Endodermal cell (in vitro differentiated cells): ENCODE measurements at regions not wholly inside any gene's neighbourhood (a gene's known extent, or its start where the extent isn't known, plus 50 kb on each side); places are given as distances from the start of the nearest gene placed in this dataset.

ENCODE experiments used
- DNase-seq: peaks from one replicate; pipeline ENCODE4 v3.0.0-alpha.2; 2017
- H3K27ac ChIP-seq: 2 replicates; pipeline ENCODE4 v1.5.1; 2013; ENCODE audit warnings: mild to moderate bottlenecking, low read depth, low read length, moderate library complexity
- H3K27me3 ChIP-seq: 2 replicates; pipeline ENCODE4 v1.6.1; 2013; ENCODE audit warnings: mild to moderate bottlenecking, low read length, moderate library complexity; ENCODE audit not compliant: insufficient read depth, control insufficient read depth, poor library complexity, severe bottlenecking
- H3K36me3 ChIP-seq: 2 replicates; pipeline ENCODE4 v1.7.0; 2013; ENCODE audit warnings: mild to moderate bottlenecking, low read length, moderate library complexity; ENCODE audit not compliant: control insufficient read depth, insufficient read depth
- H3K4me1 ChIP-seq: one replicate; pipeline ENCODE4 v1.7.0; 2013; ENCODE audit warnings: low read length; ENCODE audit not compliant: control insufficient read depth, insufficient read depth
- H3K4me3 ChIP-seq: 2 replicates; pipeline ENCODE4 v1.5.1; 2013; ENCODE audit warnings: mild to moderate bottlenecking, low read length, moderate library complexity
- H3K9ac ChIP-seq: 2 replicates; pipeline ENCODE4 v1.6.1; 2013; ENCODE audit warnings: mild to moderate bottlenecking, low read length, moderate library complexity; ENCODE audit not compliant: poor library complexity, severe bottlenecking; ENCODE audit errors: extremely low read depth
- H3K9me3 ChIP-seq: 2 replicates; pipeline ENCODE4 v1.6.1; 2013; ENCODE audit warnings: mild to moderate bottlenecking, low read length, moderate library complexity; ENCODE audit not compliant: control insufficient read depth
- H3K27ac Mint-ChIP-seq: 2 replicates; pipeline ENCODE4 v1.8.0; 2020; ENCODE audit warnings: mixed read lengths
- H3K27me3 Mint-ChIP-seq: 2 replicates; pipeline ENCODE4 v1.8.0; 2021; ENCODE audit warnings: mild to moderate bottlenecking, mixed read lengths; ENCODE audit not compliant: insufficient read depth
- H3K36me3 Mint-ChIP-seq: 2 replicates; pipeline ENCODE4 v1.8.0; 2020; ENCODE audit warnings: low read depth, mixed read lengths
- H3K4me1 Mint-ChIP-seq: 2 replicates; pipeline ENCODE4 v1.8.0; 2020; ENCODE audit warnings: mixed read lengths
- H3K4me3 Mint-ChIP-seq: 2 replicates; pipeline ENCODE4 v1.8.0; 2020; ENCODE audit warnings: mild to moderate bottlenecking, moderate library complexity, mixed read lengths
- H3K9me3 Mint-ChIP-seq: 2 replicates; pipeline ENCODE4 v1.8.0; 2020; ENCODE audit warnings: mild to moderate bottlenecking, mixed read lengths
- whole genome bisulfite sequencing, 2 experiments: methylation state at CpG; one replicate each; pipeline versions ENCODE4 v1.1.5 to v1.1.7; 2013; ENCODE audit warnings: missing lambda C conversion rate in 2 of 2, mixed read lengths in 1 of 2; ENCODE audit not compliant: insufficient coverage in 1 of 2, insufficient read length in 1 of 2; 5-methylcytosine and 5-hydroxymethylcytosine counted together
- TF ChIP-seq, protein P1 (sequence below): fragments of 200-600 bp; sonication (generic); conservative IDR thresholded peaks from 2 replicates; pipeline ENCODE4 v1.5.0; 2021; ENCODE audit warnings: antibody characterized with exemption, mild to moderate bottlenecking

DNA sequence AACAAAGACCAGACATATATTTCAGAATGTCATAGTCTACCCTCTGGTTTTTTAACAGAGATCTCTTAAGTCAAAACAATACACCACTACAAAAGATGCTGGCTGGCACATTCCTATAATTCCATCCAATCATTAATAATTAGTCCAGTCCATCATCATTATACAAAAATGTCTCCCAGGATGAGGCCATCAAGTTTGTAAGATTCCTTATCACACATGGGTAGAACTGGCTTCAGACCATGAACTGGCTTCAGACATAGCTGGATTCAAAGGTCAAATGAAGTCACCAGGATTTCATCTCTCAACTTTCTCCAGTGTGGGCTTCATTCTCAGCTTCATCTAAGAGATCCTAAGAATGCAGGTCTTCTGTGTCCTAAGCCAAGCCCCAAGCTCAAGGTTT is 147.1 kb downstream of the ENC1 start:
- no peaks in the 10 kb centered on the region for H3K9me3 ChIP-seq
- peaks cover 6% of the 10 kb centered on the region for H3K4me1 Mint-ChIP-seq
- DNase-seq: no peak
- no peaks in the 10 kb centered on the region for H3K27me3 ChIP-seq
- no peak overlapping the region for H3K4me3 Mint-ChIP-seq
- H3K36me3 Mint-ChIP-seq: no peaks in the 10 kb centered on the region
- TF ChIP-seq, protein P1, sequence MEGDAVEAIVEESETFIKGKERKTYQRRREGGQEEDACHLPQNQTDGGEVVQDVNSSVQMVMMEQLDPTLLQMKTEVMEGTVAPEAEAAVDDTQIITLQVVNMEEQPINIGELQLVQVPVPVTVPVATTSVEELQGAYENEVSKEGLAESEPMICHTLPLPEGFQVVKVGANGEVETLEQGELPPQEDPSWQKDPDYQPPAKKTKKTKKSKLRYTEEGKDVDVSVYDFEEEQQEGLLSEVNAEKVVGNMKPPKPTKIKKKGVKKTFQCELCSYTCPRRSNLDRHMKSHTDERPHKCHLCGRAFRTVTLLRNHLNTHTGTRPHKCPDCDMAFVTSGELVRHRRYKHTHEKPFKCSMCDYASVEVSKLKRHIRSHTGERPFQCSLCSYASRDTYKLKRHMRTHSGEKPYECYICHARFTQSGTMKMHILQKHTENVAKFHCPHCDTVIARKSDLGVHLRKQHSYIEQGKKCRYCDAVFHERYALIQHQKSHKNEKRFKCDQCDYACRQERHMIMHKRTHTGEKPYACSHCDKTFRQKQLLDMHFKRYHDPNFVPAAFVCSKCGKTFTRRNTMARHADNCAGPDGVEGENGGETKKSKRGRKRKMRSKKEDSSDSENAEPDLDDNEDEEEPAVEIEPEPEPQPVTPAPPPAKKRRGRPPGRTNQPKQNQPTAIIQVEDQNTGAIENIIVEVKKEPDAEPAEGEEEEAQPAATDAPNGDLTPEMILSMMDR: no peak
- H3K4me3 ChIP-seq: no peak overlapping the region
- H3K27ac Mint-ChIP-seq: no peak overlapping the region
- H3K27ac ChIP-seq: no peak overlapping the region
- no peaks in the 10 kb centered on the region for H3K4me1 ChIP-seq
- no peaks in the 10 kb centered on the region for H3K36me3 ChIP-seq
- no peak overlapping the region for H3K9ac ChIP-seq
- peaks cover 5% of the 10 kb centered on the region for H3K27me3 Mint-ChIP-seq
- no peaks in the 10 kb centered on the region for H3K9me3 Mint-ChIP-seq

DNA sequence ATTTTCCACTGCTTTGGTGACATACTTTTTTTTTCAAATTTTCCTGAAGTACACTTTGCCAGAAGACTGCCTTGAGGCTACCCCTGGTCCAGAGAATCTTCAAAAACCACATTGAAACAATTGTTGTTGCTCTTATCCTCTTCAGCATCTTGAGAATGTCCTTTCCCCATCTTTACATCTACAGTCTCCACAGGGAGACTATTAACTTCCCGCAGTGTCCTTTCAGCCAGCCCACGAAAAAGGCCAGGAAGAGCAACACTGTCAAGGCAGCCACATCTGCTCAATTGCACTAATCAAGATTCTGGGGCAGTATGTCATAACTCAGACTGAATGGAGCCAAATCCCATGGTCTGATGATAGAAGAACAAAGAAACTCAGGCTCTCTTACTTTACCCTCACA is 148.3 kb downstream of the ENC1 start:
- no peak for DNase-seq
- Histone ChIP-seq H3K4me1 (no peaks in the 10 kb centered on the region), H3K9me3 (no peaks in the 10 kb centered on the region), H3K27me3 (no peaks in the 10 kb centered on the region), H3K4me3 (no peak overlapping the region), H3K36me3 (no peaks in the 10 kb centered on the region), H3K27ac (no peak overlapping the region), H3K9ac (no peak overlapping the region)
- TF ChIP-seq, protein P1: no peak
- Mint-ChIP-seq H3K4me3 (no peak overlapping the region), H3K36me3 (no peaks in the 10 kb centered on the region), H3K4me1 (peaks cover 6% of the 10 kb centered on the region), H3K27me3 (peaks cover 5% of the 10 kb centered on the region), H3K9me3 (no peaks in the 10 kb centered on the region), H3K27ac (no peak overlapping the region)
- WGBS, 2 experiments: 38 to 42% methylated on average over 2 of the region's 2 CpGs

GRCh38 chr5:74491586-74491985 is 148.9 kb downstream of the ENC1 start:
- H3K4me3 ChIP-seq: no peak overlapping the region
- Mint-ChIP-seq H3K9me3 (no peaks in the 10 kb centered on the region), H3K4me3 (no peak overlapping the region), H3K36me3 (no peaks in the 10 kb centered on the region), H3K27me3 (peaks cover 5% of the 10 kb centered on the region), H3K27ac (no peak overlapping the region), H3K4me1 (peaks cover 5% of the 10 kb centered on the region)
- TF ChIP-seq, protein P1: no peak
- no peak for DNase-seq
- H3K36me3 ChIP-seq: no peaks in the 10 kb centered on the region
- no peak overlapping the region for H3K27ac ChIP-seq
- no peaks in the 10 kb centered on the region for H3K9me3 ChIP-seq
- H3K4me1 ChIP-seq: no peaks in the 10 kb centered on the region
- H3K27me3 ChIP-seq: no peaks in the 10 kb centered on the region
- H3K9ac ChIP-seq: no peak overlapping the region
